Activated T-helper 17 cell treated with anti-CD3 and anti-CD28 coated beads, Interleukin-2, amount 50 U/mL, for 72 hours (primary cell): ENCODE measurements at regions not wholly inside any gene's neighbourhood (a gene's known extent, or its start where the extent isn't known, plus 50 kb on each side); places are given as distances from the start of the nearest gene placed in this dataset.

Experiments
- ATAC-seq: fragments of 150-1000 bp; cut with Tn5 transposase; replicated peaks from 2 replicates; pipeline ENCODE4 v1.10.0; 2021; ENCODE audit warnings: mild to moderate bottlenecking, moderate library complexity
- H3K27ac Mint-ChIP-seq: one replicate; pipeline ENCODE4 v1.8.0; 2022; ENCODE audit warnings: mixed read lengths
- H3K27me3 Mint-ChIP-seq: one replicate; pipeline ENCODE4 v1.8.0; 2022; ENCODE audit warnings: mixed read lengths
- H3K36me3 Mint-ChIP-seq: one replicate; pipeline ENCODE4 v1.8.0; 2022; ENCODE audit warnings: low read depth, mild to moderate bottlenecking, mixed read lengths
- H3K4me1 Mint-ChIP-seq: one replicate; pipeline ENCODE4 v1.8.0; 2022; ENCODE audit warnings: mixed read lengths
- H3K4me3 Mint-ChIP-seq: one replicate; pipeline ENCODE4 v1.8.0; 2022; ENCODE audit warnings: mild to moderate bottlenecking, mixed read lengths
- H3K9me3 Mint-ChIP-seq: one replicate; pipeline ENCODE4 v1.8.0; 2022; ENCODE audit warnings: mixed read lengths

- Mint-ChIP-seq H3K27ac (no peak overlapping the region), H3K4me1 (no peaks in the 10 kb centered on the region), H3K36me3 (no peaks in the 10 kb centered on the region), H3K4me3 (no peak overlapping the region), H3K9me3 (no peaks in the 10 kb centered on the region), H3K27me3 (peaks cover 7% of the 10 kb centered on the region)
- ATAC-seq, result no peak
Observed at GRCh38 chr2:236517251-236518031, 52.2 kb upstream of the ACKR3 start.
